ENCODE measurements at regions not wholly inside any gene's neighbourhood (a gene's known extent, or its start where the extent isn't known, plus 50 kb on each side); places are given as distances from the start of the nearest gene placed in this dataset.

DNA sequence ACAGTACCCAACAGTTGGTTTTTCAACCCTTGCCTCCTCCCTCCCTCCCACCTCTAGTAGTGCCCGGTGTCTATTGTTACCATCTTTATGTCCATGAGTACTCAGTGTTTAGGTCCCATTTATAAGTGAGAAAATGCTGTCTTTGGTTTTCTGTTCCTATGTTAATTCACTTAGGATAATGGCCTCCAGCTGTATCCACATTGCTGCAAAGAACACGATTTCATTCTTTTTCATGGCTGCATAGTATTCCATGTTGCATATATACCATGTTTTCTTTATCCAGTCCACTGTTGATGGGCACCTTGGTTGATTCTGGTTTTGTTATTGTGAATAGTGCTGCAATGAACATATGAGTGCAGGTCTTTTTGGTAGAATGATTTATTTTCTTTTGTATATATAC lies 631.3 kb downstream of the MED13L start:
- no peak for DNase-seq (ENCODE audit: low read depth, low spot score)

DNA sequence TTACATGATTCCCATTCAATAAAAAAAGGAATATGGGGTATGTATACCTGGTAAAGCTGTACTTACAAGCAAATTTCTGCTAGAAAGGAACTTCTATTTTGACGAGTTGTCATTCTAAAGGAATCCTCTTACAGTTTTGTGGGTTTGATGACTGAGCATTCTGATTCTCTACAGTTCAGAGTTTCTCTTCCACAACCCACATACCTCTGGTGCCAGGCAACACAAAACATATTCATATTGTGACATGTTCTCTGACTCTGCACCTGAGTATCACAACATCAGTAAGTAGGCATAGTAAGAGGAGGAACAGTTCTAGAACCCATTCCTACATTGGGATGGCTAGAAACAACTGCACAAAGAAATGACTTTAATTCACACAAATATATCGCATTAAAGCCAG lies 636.6 kb downstream of the MED13L start:
- no peak for DNase-seq (ENCODE audit: low read depth, low spot score)

- DNase-seq (ENCODE audit: low read depth, low spot score): no peak
Measured at GRCh38 chr12:115639648-115640012, 637.9 kb downstream of the MED13L start.

DNA sequence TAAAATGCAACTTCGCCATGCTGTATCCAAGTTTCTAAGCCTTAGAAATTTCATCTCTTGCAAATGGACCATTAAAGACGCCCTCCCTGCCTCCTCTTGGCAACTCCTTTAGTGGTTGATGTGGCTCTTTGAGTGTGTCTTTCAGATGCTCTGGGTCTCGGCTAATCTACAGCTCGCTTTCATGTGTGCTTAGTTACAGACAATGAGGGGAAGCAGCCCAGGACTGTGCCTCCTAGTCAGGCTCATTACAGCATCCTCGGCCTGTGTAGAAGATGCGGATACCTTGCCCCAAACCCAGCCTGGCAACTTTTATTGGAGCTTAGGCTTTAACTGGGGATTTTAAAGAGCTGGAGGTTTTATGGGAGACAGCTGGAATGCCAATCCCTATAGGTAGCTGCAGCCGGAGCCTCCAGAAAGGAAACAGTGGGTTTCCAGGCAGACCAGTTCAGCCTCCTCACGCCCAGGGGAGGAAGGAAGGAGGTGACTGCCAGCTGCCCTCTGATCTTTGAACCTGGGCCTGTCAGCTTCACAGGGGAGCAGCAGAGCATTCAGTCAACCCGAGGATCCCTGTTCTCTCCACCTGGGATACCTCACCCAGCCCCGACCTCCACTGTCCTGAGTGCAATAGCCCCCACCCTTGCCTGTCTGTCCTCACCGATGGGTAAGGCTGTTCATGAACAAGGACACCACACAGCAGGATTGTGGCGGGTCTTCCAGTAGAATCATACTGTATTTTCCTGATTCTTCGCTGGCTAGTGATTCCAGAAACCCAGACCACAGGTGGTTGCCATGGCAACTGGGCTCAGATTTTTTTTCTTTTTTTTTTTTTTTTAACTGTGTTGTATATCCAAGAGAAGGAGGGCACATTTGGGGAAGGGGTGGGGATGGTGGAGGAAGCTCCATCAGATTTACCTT lies 638.5 kb downstream of the MED13L start:
- DNase-seq (ENCODE audit: low read depth, low spot score): no peak

DNA sequence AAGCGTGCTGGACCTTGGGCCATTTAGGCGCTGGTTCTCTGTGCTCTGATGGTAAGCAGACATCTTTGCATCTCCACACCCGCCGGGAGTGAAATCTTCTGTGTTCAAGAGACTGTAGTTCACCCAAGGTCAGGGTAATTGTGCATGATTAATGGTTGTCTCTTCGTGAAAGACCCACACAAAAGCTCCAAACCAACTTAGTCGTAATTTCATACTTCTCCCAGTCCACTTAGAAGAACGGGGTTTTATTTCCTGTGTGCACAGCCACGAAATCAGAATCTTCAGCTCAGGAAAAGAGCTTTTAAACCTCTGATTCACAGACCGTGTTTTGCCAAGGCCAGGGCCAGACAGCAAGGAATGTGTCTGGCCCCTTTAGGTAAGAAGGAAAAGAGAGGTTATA lies 640.9 kb downstream of the MED13L start:
- no peak for DNase-seq (ENCODE audit: low read depth, low spot score)

GRCh38 chr12:115632308-115632707 lies 645.2 kb downstream of the MED13L start:
- DNase-seq (ENCODE audit: low read depth, low spot score): no peak

DNA sequence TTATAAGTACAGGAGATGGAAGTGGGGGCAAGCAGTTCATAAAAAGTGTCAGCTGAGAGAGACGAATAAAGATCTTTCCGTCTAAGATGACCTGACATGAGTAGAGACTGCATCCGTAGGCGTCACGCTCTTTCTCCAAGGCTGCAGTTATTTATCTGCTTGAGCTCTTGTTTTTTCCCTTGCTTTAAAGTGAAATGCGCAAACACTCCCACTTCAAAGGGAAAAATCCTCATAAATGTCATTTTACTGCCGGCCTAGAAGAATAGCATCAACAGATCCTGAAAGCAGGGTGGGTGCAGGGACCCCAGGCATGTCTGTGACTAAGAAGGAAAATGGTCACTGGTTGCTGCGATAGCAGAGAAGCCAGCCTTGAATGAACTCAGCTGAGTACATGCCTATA lies 647.4 kb downstream of the MED13L start:
- no peak for DNase-seq (ENCODE audit: low read depth, low spot score)

- DNase-seq (ENCODE audit: low read depth, low spot score): no peak
Measured at GRCh38 chr12:115626210-115626609, 651.3 kb downstream of the MED13L start.

DNA sequence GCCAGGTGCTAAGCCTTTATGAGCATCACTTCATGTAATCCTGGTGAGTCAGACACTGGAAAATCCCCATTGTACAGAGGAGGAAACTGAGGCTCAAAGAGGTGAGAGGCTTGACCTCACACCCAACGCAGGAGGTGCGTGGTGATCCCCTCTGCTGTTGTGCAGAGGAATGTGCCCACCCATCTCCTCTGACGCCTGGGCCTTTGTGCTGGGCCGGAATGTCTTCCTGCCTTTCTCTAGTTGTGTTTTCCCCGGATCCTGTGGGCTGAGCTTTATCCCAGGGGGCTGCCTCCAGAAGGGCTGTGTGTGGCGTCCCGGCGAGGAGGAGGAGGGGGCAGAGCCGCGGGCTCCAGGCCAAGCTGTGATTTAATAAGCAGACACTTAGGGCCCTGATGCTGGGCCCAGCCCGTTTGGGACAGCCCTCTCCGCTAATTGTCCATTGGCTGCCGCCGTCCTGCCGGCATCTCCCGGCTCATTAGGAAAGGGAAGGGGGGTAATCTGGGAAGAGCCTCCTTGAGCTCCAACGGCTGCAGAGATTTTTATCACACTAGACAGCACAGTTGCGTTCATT lies 653.6 kb downstream of the MED13L start:
- DNase-seq (ENCODE audit: low read depth, low spot score): no peak

- DNase-seq (ENCODE audit: low read depth, low spot score): no peak
Measured at GRCh38 chr12:115623275-115623674, 654.2 kb downstream of the MED13L start.

DNA sequence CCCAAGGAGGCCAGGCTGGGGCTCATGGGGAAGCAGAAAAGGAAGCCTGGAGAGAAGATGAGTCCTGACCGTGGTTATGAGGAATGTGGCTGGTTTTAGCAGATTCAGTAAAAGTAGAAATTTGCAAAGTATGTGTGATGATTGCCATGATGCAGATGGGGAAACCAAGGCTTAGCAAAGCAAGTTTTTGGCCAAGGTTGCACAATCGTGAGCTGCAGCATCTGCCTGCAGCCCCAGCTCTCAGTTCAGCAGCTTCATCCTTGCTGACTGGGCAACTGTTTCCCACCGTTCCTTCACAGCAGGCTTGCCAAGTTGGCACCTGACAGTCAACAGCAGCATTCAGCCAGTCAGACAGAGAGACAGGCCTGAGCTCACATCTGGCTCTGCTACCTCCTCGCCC lies 656.7 kb downstream of the MED13L start:
- DNase-seq (ENCODE audit: low read depth, low spot score): no peak

DNA sequence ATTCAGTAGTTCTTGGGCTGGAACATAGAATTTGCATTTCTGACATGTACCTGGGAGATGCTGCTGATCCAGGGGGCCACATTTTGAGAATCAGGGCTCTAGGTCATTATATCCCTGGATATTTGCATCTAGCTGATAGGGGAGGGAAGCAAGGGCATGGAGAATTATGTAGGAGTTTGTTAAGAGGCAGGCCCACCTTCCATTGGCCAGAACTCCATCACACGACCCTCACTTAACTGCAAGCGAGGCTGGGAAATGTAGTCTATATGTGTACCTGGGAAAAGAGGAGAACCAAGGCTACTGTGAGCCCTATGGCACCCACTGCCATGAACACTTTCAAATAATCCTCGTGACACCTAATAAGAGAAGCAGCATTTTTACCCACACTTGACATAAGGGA lies 657.6 kb downstream of the MED13L start:
- DNase-seq (ENCODE audit: low read depth, low spot score): no peak

DNA sequence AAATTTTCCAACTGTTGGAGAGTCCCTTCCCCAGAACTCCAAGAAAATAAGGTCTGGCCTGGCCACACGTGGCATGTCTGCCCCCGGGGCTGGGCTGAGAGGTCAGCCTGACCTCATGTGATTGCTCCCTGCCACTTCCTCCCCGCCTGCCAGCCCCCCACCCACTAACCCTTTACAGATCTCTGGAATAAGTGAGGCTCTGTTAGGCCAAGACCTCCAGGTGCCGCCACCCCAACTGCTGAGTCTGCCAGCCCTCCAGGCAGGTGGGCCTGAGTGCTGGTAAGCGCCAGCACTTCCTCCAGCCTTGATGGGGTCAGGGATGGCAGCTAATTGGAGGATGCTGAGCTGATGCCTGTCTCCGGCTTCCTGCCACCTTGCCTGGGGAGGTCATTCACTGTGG lies 658.4 kb downstream of the MED13L start:
- no peak for DNase-seq (ENCODE audit: low read depth, low spot score)

- DNase-seq (ENCODE audit: low read depth, low spot score): no peak
Measured at GRCh38 chr12:115618105-115618504, 659.4 kb downstream of the MED13L start.

- DNase-seq (ENCODE audit: low read depth, low spot score): no peak
Measured at GRCh38 chr12:115617391-115617790, 660.1 kb downstream of the MED13L start.

DNA sequence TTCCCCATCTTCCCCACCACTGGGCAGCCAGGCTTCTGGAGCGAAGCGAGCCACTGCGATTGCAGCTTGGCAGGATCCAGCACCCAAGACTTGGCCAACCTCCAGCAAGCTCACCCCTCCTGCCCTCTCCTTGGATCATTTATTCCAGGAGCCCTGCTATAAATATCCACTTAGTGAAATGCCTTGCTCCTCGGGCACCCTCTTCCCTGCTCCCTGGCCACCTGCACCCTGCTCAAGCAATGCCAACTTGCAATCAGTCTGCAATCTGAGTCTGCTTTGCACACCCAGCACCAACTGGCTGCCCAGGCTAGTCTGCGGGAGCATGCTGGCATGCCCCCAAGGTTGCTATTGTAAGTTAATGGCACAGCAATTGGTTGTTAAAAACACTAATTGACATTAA lies 666.0 kb downstream of the MED13L start:
- no peak for DNase-seq (ENCODE audit: low read depth, low spot score)

GRCh38 chr12:115609347-115609746 lies 668.1 kb downstream of the MED13L start:
- DNase-seq (ENCODE audit: low read depth, low spot score): no peak

- DNase-seq (ENCODE audit: low read depth, low spot score): no peak
Measured at GRCh38 chr12:115606040-115606439, 671.5 kb downstream of the MED13L start.

- no peak for DNase-seq (ENCODE audit: low read depth, low spot score)
Measured at GRCh38 chr12:115598871-115599811, 678.4 kb downstream of the MED13L start.

DNA sequence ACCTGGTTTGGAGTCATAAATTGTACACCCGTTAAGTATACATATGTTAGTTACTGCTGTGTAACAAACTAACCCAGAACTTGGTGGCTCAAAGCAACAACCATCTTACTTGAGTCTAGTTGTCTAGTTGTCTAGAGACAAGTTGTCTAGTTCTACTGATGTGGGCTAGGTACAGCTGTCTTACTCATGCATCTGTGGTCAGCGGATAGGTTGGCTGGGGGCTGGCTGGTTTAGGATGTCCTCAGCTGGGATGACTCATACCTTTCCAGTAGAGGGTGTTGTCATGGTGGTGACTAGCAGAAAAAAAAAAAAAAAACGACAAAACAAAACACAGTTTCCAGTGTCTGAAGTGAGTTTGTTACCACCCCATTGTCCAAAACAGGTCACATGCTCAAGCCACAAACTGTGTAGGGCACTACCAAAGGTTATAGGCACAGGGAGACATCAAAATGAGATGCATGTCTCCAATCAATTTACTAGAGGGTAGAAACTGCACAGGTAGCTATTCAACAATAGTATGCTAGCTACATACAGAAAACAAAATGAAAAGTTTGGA lies 680.3 kb downstream of the MED13L start:
- DNase-seq (ENCODE audit: low read depth, low spot score): no peak

DNA sequence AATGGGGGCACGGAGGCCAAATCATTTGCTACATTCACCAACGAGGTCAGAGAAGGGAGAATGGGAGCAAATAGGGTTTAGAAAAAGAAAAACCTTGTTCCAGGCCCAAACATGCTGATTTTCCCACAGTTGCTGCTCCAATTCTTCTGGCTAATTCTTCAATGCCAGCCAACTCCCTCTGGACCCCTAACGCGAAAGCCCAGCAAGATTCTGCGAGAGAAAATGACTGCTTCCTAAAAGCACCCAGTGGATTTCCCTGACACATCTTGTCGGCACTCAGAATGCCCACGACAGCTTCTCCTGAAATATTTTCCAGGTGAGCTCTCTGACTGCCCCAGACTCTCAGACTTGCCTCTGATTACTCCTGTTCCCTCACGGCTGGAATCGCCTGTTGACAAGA lies 689.4 kb downstream of the MED13L start:
- DNase-seq (ENCODE audit: low read depth, low spot score): no peak

DNA sequence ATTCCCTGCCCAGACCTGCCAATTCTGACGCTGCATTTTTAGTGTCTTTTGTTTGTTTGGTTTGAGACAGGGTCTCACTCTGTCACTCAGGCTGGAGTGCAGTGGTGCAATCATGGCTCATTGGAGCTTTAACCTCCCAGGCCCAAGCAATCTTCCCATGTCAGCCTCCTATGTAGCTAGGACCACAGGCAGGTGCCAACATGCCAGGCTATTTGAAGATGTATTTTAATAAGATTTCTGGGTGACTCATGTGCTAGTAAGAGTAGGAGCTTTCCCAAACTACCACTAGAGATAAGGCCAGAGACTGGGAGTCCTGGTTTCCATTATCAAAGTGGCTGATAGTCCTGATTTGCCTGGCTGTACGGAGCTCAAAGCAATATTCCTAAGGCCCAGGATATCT lies 693.3 kb downstream of the MED13L start:
- no peak for DNase-seq (ENCODE audit: low read depth, low spot score)
